ENCODE measurements at regions not wholly inside any gene's neighbourhood (a gene's known extent, or its start where the extent isn't known, plus 50 kb on each side); places are given as distances from the start of the nearest gene placed in this dataset.

- TF ChIP-seq CTCF (IDR thresholded peaks at IDR 0.05; ENCODE audit: insufficient read depth, low read depth, low read length) = no peak
- no peak for TF ChIP-seq EZH2 (IDR thresholded peaks at IDR 0.05; ENCODE audit: insufficient read depth, low read length)
These were observed 382.0 kb downstream of the GPD2 start for GRCh38 chr2:156818221-156818620.

All from astrocyte (in vitro differentiated cells and primary cell).